Neural cell (in vitro differentiated cells): ENCODE measurements at regions not wholly inside any gene's neighbourhood (a gene's known extent, or its start where the extent isn't known, plus 50 kb on each side); places are given as distances from the start of the nearest gene placed in this dataset.
A peak's percentile ranks its signal among the peaks of the same experiment; 100 is the strongest.
"Not testable (repeated sequence)": the region's sequence is repeated elsewhere in the genome, so short reads cannot be mapped to it uniquely, and the experiment has no call there.

ENCODE experiments used
- H2AFZ ChIP-seq: fragments of 200-600, 300-800 bp; sonication (generic), shearing (Covaris generic); 2 replicates; pipeline ENCODE4 v1.6.0; 2014; ENCODE audit warnings: low read depth, mild to moderate bottlenecking, antibody characterized with exemption, low read length, moderate library complexity
- H3F3A ChIP-seq: fragments of 200-600 bp; shearing (Covaris generic); 2 replicates; pipeline ENCODE4 v1.6.1; 2016; ENCODE audit warnings: mild to moderate bottlenecking, moderate library complexity, mixed read lengths, antibody characterized with exemption, low read length; ENCODE audit not compliant: insufficient read depth, poor library complexity, severe bottlenecking
- H3K27ac ChIP-seq: fragments of 200-600, 300-800 bp; sonication (generic), shearing (Covaris generic); 2 replicates; pipeline ENCODE4 v1.5.1; 2014; ENCODE audit warnings: mild to moderate bottlenecking, low read length, moderate library complexity
- H3K27me3 ChIP-seq: fragments of 300-800, 200-600 bp; sonication (generic), shearing (Covaris generic); 2 replicates; pipeline ENCODE4 v1.6.0; 2014; ENCODE audit warnings: mild to moderate bottlenecking, low read depth, low read length, moderate library complexity; ENCODE audit not compliant: insufficient read depth
- H3K36me3 ChIP-seq: fragments of 300-800, 200-600 bp; sonication (generic), shearing (Covaris generic); 2 replicates; pipeline ENCODE4 v1.5.1; 2014; ENCODE audit warnings: mild to moderate bottlenecking, antibody characterized with exemption, low read length, moderate library complexity; ENCODE audit not compliant: insufficient read depth
- H3K4me2 ChIP-seq: fragments of 300-800, 200-600 bp; sonication (generic), shearing (Covaris generic); 2 replicates; pipeline ENCODE4 v1.6.0; 2014; ENCODE audit warnings: mild to moderate bottlenecking, low read length
- H3K4me3 ChIP-seq: fragments of 300-800, 200-600 bp; sonication (generic), shearing (Covaris generic); 2 replicates; pipeline ENCODE4 v1.5.1; 2014; ENCODE audit warnings: mild to moderate bottlenecking, low read length, moderate library complexity
- H3K79me2 ChIP-seq: fragments of 200-600 bp; shearing (Covaris generic); replicated peaks from 2 replicates; pipeline ENCODE4 v1.6.0; 2014; ENCODE audit warnings: mild to moderate bottlenecking, low read length, moderate library complexity; ENCODE audit not compliant: insufficient read depth
- H3K9ac ChIP-seq: fragments of 300-800, 200-600 bp; sonication (generic), shearing (Covaris generic); 2 replicates; pipeline ENCODE4 v1.6.1; 2016; ENCODE audit warnings: mild to moderate bottlenecking, low read length, mixed read lengths
- H3K9me2 ChIP-seq: fragments of 200-600 bp; shearing (Covaris generic); 2 replicates; pipeline ENCODE4 v1.6.1; 2016; ENCODE audit warnings: mild to moderate bottlenecking, low read length, mixed read lengths; ENCODE audit not compliant: insufficient read depth
- H3K9me3 ChIP-seq: fragments of 200-600, 300-800 bp; sonication (generic), shearing (Covaris generic); 2 replicates; pipeline ENCODE4 v1.6.1; 2016; ENCODE audit warnings: mild to moderate bottlenecking, mixed run types, low read length, moderate library complexity, mixed read lengths
- H4K20me1 ChIP-seq: fragments of 200-600 bp; shearing (Covaris generic); 2 replicates; pipeline ENCODE4 v1.6.1; 2016; ENCODE audit warnings: mild to moderate bottlenecking, mixed run types; ENCODE audit not compliant: insufficient read depth
- EP300 ChIP-seq: fragments of 450-650 bp; conservative IDR thresholded peaks from 2 replicates; pipeline ENCODE4 v1.6.1; 2014; ENCODE audit warnings: antibody characterized with exemption, mild to moderate bottlenecking, moderate library complexity; ENCODE audit not compliant: poor library complexity, severe bottlenecking
- EZH2 ChIP-seq: fragments of 200-600, 300-800 bp; shearing (Covaris generic), sonication (generic); IDR thresholded peaks from 2 replicates; pipeline ENCODE4 v1.6.1; 2014; ENCODE audit warnings: antibody characterized with exemption, low read length, borderline replicate concordance, mild to moderate bottlenecking; ENCODE audit not compliant: insufficient read depth, poor library complexity, severe bottlenecking
- MXI1 ChIP-seq: fragments of 450-650 bp; conservative IDR thresholded peaks from 2 replicates; pipeline ENCODE4 v1.6.1; 2014; ENCODE audit warnings: antibody characterized with exemption, mild to moderate bottlenecking; ENCODE audit not compliant: poor library complexity, severe bottlenecking
- POLR2AphosphoS5 ChIP-seq: IDR thresholded peaks from 2 replicates; pipeline ENCODE4 v1.6.1; 2012
- RAD21 ChIP-seq: fragments of 450-650 bp; conservative IDR thresholded peaks from 2 replicates; pipeline ENCODE4 v1.6.1; 2014; ENCODE audit warnings: antibody characterized with exemption, mild to moderate bottlenecking, moderate library complexity
- SMC3 ChIP-seq: fragments of 450-650 bp; conservative IDR thresholded peaks from 2 replicates; pipeline ENCODE4 v1.6.1; 2014; ENCODE audit warnings: antibody characterized with exemption, mild to moderate bottlenecking, moderate library complexity; ENCODE audit not compliant: poor library complexity
- TAF1 ChIP-seq: IDR thresholded peaks from 2 replicates; pipeline ENCODE4 v1.6.1; 2012; ENCODE audit warnings: low read depth
- TF ChIP-seq, protein P1 (sequence below): IDR thresholded peaks from 2 replicates; pipeline ENCODE4 v1.6.1; 2012; ENCODE audit warnings: borderline replicate concordance
- TF ChIP-seq, protein P2 (sequence below): fragments of 450-650 bp; IDR thresholded peaks from 2 replicates; pipeline ENCODE4 v1.5.1; 2014; ENCODE audit warnings: antibody characterized with exemption, mild to moderate bottlenecking, moderate library complexity; ENCODE audit not compliant: poor library complexity, severe bottlenecking

DNA sequence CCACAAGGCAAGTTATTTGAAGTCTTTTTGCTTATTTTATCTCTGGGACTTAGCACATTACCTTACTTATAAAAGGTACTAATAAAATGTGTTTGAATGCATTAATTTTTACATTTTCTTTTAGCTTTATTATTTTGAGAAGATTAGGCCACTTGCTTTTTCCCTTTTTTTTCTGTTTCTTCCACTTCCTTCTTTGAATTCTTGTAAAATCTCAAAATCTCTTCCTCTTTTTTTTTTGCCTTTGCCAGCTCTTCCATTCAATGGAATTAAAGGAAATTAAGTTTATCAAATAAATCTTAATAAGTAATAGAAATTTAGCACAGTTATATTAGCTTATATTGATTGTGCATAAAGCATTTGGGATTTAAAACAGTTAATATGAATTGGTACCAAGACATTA is 260.9 kb downstream of the SRGAP2C start:
- H3K27ac ChIP-seq: no peak overlapping the region
- H3K4me3 ChIP-seq: no peak overlapping the region
- no peak for TF ChIP-seq EZH2
- no peak for TF ChIP-seq MXI1
- TF ChIP-seq, protein P1, sequence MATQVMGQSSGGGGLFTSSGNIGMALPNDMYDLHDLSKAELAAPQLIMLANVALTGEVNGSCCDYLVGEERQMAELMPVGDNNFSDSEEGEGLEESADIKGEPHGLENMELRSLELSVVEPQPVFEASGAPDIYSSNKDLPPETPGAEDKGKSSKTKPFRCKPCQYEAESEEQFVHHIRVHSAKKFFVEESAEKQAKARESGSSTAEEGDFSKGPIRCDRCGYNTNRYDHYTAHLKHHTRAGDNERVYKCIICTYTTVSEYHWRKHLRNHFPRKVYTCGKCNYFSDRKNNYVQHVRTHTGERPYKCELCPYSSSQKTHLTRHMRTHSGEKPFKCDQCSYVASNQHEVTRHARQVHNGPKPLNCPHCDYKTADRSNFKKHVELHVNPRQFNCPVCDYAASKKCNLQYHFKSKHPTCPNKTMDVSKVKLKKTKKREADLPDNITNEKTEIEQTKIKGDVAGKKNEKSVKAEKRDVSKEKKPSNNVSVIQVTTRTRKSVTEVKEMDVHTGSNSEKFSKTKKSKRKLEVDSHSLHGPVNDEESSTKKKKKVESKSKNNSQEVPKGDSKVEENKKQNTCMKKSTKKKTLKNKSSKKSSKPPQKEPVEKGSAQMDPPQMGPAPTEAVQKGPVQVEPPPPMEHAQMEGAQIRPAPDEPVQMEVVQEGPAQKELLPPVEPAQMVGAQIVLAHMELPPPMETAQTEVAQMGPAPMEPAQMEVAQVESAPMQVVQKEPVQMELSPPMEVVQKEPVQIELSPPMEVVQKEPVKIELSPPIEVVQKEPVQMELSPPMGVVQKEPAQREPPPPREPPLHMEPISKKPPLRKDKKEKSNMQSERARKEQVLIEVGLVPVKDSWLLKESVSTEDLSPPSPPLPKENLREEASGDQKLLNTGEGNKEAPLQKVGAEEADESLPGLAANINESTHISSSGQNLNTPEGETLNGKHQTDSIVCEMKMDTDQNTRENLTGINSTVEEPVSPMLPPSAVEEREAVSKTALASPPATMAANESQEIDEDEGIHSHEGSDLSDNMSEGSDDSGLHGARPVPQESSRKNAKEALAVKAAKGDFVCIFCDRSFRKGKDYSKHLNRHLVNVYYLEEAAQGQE: no peak
- TF ChIP-seq TAF1: no peak
- no peak for TF ChIP-seq EP300
- TF ChIP-seq RAD21: no peak
- TF ChIP-seq, protein P2, sequence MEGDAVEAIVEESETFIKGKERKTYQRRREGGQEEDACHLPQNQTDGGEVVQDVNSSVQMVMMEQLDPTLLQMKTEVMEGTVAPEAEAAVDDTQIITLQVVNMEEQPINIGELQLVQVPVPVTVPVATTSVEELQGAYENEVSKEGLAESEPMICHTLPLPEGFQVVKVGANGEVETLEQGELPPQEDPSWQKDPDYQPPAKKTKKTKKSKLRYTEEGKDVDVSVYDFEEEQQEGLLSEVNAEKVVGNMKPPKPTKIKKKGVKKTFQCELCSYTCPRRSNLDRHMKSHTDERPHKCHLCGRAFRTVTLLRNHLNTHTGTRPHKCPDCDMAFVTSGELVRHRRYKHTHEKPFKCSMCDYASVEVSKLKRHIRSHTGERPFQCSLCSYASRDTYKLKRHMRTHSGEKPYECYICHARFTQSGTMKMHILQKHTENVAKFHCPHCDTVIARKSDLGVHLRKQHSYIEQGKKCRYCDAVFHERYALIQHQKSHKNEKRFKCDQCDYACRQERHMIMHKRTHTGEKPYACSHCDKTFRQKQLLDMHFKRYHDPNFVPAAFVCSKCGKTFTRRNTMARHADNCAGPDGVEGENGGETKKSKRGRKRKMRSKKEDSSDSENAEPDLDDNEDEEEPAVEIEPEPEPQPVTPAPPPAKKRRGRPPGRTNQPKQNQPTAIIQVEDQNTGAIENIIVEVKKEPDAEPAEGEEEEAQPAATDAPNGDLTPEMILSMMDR: no peak
- no peak for TF ChIP-seq POLR2AphosphoS5
- no peak for TF ChIP-seq SMC3
- no peaks in the 10 kb centered on the region for H3K27me3 ChIP-seq
- no peak overlapping the region for H2AFZ ChIP-seq
- no peaks in the 10 kb centered on the region for H3K36me3 ChIP-seq
- H3K79me2 ChIP-seq: no peaks in the 10 kb centered on the region
- no peaks in the 10 kb centered on the region for H4K20me1 ChIP-seq
- no peak overlapping the region for H3K9ac ChIP-seq
- no peak overlapping the region for H3K4me2 ChIP-seq
- H3K9me3 ChIP-seq: no peaks in the 10 kb centered on the region
- H3F3A ChIP-seq: no peaks in the 10 kb centered on the region
- no peaks in the 10 kb centered on the region for H3K9me2 ChIP-seq

DNA sequence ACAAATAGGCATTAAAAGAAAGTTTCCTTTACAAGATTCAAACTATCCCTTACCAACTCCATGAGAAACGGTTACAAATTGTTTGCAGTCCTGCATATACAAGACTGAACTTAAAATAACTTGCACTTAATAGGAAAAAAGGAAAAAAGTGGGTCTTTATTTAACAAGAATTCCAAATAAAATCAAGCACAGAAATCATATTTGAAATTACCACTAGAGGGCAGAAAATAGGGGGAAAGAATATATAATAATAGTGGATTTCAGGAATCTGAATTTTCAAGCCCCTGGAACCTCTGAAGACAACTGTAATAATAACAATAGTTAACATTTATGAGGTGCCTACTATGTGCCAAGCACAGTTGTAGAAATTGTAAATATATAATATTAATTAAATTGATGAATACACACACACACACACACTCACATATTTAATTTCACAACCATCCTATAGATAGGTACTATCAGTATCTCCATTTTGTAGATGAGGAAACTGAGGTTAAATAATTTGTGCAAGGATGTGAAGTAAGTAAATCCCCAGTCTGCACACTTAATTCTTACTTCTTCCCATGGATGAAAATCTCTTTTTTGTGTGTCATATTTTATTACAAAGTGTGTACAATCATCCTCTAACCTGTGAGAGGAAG is 262.6 kb downstream of the SRGAP2C start:
- not testable (repeated sequence) for H3K79me2 ChIP-seq, H3K36me3 ChIP-seq, H2AFZ ChIP-seq, H3K4me3 ChIP-seq, H3K27me3 ChIP-seq, H3K9ac ChIP-seq, H3K9me3 ChIP-seq, H3K9me2 ChIP-seq, H3K4me2 ChIP-seq, H3K27ac ChIP-seq, H3F3A ChIP-seq, H4K20me1 ChIP-seq
- peak; percentile 52 for TF ChIP-seq SMC3
- TF ChIP-seq, protein P2: peak; percentile 58

DNA sequence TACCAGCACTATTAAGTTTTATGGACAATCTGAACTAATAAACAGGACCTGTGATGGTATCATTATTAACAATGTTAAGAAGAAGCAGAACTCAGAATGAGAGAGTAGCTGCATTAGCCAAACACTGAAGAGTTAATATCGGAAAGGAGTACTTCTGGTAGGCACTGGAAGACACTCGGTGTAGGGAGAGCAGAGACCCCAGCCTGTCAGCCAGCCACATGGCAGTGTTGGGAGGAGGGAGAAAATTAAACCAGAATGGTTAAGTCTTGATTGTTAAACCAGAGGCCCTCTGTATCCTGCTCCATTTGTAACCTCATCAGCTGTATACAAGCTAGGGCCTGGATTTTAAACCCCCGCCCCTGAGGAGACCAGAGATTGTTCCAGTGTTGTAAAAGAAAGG is 263.3 kb downstream of the SRGAP2C start:
- H3K27me3 ChIP-seq, H2AFZ ChIP-seq, H3K4me2 ChIP-seq, H3K9me3 ChIP-seq, H4K20me1 ChIP-seq, H3F3A ChIP-seq, H3K4me3 ChIP-seq, H3K36me3 ChIP-seq, H3K9me2 ChIP-seq, H3K27ac ChIP-seq, H3K79me2 ChIP-seq, H3K9ac ChIP-seq: not testable (repeated sequence)
